ENCODE measurements at regions not wholly inside any gene's neighbourhood (a gene's known extent, or its start where the extent isn't known, plus 50 kb on each side); places are given as distances from the start of the nearest gene placed in this dataset.

DNA sequence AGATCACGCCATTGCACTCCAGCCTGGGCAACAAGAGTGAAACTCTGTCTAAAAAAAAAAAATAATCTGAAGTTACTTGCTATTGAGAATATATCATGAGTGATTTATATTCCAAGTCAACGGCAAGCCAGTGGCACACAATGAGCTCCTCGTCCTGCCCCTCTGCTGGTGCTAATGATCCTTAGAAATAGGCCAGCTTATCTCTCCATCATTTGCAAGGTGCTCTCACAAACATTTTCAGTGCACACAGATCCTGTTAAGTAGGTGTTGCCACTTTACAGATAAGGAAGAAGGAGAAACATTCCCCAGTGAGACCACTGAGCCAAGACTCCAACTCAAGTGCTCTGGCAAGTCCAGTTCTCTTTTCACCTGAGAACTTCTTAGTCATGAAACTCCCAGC lies 91.3 kb upstream of the GPR45 start:
- no peak for DNase-seq (ENCODE audit: low read depth)

DNA sequence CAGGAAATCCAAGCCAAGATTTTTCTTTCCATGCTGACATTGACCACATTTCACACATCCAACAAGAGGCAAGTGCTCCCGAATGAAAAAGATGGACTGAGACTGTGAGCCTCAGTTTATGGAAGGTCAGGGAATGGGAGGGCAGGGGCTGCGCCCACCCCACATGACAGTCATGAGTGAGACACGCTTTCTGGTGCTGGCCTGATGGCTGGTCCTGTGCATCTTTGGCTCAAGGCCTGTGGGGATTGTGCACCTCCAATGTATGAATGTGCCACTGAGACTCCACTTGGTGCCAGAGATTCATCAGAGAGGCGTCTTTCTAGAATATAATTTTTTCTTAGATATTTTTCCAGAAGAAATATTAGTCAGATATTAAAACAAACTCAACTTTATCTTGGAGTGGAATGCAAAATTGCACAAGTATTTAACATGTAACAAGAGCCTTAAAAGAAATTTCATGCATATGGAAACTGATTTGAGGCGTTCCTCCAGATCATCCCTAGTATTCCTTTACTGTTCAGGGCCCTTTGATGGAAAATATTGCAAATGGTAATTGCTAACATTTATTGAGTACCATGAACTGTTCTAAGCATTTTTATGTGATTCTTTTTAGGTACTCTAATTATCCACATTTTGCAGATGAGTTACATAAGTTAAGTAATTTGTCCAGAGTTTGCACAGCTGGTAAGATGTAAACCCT lies 87.3 kb upstream of the GPR45 start:
- no peak for DNase-seq (ENCODE audit: low read depth)

DNA sequence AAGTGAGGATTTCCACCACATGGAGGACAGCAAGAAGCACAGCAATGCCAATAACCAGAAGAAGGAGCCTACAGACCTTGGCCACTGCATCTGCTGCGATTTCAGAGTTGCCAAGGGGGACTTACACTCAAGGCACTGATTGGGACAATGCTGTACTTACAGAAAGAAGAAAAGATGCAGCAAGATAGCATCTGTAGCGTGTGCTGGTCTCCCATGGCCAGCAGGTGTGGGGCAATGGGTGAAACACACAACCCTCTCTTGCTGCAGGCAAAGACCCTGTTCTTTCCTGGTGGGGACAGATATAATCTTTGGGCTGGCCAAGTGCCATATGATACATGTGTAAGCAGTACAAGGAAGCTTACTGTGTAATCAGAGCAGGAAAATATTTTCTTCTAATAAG lies 85.4 kb upstream of the GPR45 start:
- DNase-seq (ENCODE audit: low read depth) = no peak

DNA sequence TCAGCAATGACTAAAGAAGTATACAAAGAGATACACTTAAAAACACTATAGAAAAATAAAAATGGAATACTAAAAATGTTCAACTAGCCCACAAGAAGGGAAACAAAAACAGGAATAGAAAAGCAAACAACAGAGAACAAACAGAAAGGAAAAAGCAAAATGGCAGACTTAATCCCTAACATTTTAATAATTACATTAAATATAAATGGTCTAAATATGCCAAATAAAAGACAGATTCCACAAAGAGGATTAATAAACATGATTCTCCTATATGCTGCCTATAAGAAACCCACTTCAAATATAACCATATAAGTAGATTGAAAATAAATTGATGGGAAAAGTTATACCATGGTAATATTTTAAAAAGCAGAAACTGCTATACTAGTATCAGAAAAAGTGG lies 83.5 kb upstream of the GPR45 start:
- no peak for DNase-seq (ENCODE audit: low read depth)

DNA sequence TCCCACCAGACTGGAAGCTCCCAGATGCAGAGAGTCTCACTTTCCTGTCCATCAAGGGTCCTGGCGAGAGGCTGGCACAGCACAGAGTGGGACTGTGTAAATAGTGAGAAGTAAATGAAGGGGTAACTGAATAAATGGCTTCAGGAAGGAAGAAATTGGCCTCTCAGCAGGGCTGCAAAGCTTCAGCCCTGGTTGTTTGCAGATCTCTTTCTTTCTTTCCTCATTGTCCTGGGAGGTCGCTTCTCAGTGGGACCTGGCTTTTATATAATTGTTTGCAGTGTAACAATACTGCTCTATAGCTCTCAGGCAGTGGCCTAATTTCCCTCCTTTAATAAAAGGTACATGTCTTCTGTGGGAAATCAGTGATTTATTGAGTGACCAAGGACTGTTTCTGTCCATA lies 74.9 kb upstream of the GPR45 start:
- DNase-seq (ENCODE audit: low read depth) = no peak

DNA sequence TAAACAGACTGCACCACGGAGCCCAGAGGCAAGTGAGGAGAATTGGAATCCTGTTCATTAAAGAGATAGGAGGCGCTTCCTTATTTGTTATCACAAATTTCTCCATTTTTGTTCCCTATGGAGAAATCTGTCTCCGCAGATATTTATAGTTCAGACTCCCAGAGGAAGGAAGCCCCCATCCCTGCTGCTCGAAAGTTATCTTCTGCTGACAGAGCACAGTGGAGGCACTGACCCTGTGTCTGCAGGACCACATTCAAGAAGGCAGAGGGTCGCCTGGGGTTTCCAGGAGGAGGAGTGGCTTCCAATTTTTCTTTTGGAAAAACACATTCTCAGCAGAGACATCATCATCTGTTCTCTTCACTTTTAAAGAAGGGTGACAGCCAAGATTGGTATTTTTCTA lies 73.0 kb upstream of the GPR45 start:
- no peak for DNase-seq (ENCODE audit: low read depth)

DNA sequence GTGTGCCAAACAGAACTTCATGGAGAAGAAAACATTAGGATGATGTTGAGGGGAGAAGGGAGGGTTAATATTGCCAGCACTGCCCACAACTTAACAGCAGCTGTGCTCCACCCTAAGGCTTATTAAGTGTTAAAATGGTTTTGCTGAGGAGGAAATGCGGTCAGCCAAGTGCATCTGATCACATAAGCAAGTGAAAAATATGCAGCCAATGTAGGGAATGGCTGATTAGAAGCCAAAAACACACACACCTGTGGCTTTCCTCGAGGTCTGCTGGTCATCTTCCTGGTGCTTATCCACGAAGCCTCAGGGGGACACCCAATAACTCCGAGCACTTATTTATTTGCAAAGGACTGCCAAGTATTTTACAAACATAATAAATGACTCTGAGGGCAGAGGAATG lies 66.3 kb upstream of the GPR45 start:
- DNase-seq (ENCODE audit: low read depth) = no peak

GRCh38 chr2:105176429-105176828 lies 65.1 kb upstream of the GPR45 start:
- no peak for DNase-seq (ENCODE audit: low read depth)

DNA sequence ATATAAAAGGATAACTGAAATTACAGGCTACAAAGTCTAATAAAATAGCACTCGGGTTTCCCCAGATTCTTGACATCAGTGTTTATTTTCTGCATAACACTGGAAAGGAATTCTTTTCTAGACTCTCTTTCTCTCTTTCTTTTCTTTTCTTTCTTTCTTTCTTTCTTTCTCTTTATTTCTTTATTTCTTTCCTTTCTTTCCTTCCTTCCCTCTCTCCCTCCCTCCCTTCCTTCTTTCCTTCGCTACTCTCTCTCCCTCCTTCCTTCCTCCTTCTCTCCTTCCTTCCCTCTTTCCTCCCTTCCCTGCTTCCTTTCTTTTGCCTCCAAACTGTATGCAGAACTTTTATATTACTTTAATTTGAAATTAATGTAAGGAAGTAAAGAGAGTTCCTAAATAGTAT lies 64.5 kb upstream of the GPR45 start:
- DNase-seq (ENCODE audit: low read depth) = no peak

GRCh38 chr2:105177536-105178254 lies 63.8 kb upstream of the GPR45 start:
- DNase-seq (ENCODE audit: low read depth) = no peak

GRCh38 chr2:105179469-105180372 lies 61.8 kb upstream of the GPR45 start:
- DNase-seq (ENCODE audit: low read depth) = peak; percentile 50

GRCh38 chr2:105180491-105180972 lies 61.0 kb upstream of the GPR45 start:
- DNase-seq (ENCODE audit: low read depth) = no peak

DNA sequence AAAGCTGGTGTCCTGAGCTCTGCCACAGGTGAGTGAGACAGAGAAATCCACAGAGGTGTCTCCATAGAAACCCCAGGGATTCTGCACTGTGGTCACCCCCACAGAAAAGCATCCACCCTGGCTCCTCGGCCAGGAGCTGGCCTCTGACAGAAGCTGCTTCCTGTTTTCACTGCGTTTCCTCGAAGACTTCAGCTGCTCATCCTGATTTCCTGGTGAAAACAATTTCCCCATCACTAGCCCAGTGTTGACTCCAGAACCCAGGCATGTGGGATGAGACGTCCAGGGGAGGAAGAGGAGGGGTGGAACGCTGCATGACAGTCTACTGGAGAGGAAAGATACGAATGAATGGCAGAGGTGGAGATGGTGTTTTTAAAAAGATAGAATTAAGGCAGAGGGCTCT lies 60.3 kb upstream of the GPR45 start:
- DNase-seq (ENCODE audit: low read depth) = no peak

GRCh38 chr2:105183555-105184323 lies 57.8 kb upstream of the GPR45 start:
- no peak for DNase-seq (ENCODE audit: low read depth)

GRCh38 chr2:105184420-105184819 lies 57.1 kb upstream of the GPR45 start:
- no peak for DNase-seq (ENCODE audit: low read depth)

DNA sequence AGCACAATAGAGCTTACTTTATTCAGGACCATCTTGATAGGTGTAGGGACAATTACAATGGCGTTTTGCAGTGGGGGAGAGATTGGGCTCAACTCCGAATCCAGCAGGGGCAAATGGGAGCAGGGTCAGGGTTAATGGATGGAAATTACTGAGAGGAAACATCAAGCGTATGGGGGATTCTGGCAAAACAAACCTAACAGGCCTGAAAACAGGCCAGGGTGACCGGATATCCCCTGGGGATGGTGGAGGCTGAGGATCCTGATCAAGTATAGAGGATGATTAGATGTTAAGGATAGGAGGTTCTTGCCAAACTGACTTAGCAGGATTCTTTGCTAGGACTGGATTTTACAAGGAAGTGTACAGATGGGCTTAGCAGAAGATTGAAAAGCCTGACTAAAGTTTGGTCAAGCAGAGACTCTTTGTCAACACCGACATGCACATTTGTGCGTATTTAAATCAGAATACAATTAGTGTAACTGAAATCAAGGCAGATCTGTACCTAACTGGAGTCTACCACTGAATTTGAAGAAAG lies 54.5 kb upstream of the GPR45 start:
- DNase-seq (ENCODE audit: low read depth) = no peak

DNA sequence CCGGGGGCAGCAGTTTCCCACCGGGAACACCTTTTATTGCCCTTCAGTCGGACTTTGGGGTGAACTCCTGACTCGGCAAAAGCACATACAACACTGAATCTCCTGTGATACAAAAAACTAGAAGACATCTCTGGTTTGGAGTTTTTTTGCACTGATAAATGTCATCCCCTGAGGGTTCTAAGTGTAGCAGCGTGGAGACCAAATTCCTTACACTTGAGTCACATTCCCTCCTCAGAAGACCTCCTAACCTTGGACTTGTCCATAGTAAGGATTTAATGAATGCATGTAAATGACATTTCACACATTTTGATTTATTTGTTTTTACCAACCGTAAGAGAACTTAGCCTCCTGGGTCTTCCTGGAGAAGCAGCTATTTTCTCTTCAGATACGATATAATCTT lies 54.0 kb upstream of the GPR45 start:
- DNase-seq (ENCODE audit: low read depth) = no peak

DNA sequence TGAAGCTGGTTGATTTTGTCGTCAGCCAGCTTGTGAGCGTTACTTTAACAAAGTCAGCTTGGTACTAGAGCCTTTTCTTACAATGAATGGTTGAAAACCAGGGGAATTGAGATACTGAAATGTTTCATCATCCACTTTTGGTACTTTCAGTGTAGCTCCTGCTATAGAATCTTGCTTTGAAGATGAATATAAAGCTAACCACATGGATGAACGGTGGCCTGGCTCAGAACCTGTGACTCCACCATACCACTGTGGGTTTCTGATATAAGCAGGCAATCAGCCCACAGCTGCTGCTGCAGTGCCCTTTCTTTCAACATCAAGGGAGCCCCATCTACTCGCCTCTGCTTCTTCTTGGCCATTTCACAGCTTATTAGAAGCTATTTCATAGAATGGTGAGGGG lies 53.2 kb upstream of the GPR45 start:
- DNase-seq (ENCODE audit: low read depth) = no peak

All from non-pigmented ciliary epithelial cell (primary cell).